ENCODE measurements at regions not wholly inside any gene's neighbourhood (a gene's known extent, or its start where the extent isn't known, plus 50 kb on each side); places are given as distances from the start of the nearest gene placed in this dataset.

DNA sequence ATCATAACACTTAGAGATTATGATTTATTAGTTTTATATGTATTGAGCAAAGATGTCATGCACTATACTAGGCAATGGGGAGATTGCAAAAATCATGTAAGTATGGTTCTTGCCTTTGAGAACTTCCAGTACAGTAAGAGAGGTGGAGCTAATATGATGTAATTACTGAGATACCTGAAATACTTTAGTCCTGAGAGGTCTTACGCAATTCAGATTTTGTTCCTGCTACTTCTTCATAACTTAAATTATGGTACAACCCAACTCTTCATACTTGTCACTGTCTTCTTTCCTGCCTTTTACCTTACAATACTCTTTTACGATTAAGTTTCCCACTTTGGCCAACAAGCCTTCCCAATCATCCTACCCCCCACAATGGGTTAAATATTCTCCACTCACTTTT is 564.2 kb upstream of the PITX2 start:
- DNase-seq = no peak

DNA sequence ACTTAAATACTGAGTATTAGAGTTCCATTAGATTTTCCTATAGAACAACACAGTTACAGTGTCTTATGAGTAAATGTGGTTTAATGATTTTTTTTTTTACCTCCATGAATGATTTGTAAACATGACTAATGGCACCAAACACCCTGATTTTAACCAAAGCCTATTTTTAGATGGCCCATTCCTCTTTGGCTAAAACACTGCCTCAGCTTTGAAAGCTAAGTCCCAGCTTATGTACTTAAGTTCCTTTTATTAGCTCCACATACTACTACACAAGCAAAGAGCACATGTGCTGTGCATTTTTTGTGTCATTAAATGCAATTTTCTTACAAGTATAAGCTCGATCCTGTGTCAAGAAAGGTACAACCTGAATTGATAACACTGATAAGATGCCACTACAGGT is 575.6 kb upstream of the PITX2 start:
- no peak for DNase-seq

DNA sequence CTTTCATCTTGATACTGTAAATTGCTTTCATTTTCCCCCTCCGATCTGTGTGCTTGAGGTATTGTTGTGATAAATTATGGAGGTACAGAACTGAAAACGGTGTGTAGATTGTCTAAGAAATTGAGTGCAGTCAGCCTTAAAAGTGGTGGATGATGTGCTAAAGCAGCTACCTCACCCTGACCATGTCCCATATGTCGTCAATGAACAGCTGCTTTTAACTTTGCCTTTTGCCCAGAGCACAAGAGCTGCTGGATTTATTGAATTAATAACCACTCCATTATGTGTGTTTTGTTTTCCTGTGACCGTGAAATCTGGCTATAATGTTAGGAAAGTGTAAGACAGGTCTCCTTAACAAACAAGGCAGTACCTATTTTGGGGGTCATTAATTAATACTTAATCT is 581.9 kb upstream of the PITX2 start:
- no peak for DNase-seq

DNA sequence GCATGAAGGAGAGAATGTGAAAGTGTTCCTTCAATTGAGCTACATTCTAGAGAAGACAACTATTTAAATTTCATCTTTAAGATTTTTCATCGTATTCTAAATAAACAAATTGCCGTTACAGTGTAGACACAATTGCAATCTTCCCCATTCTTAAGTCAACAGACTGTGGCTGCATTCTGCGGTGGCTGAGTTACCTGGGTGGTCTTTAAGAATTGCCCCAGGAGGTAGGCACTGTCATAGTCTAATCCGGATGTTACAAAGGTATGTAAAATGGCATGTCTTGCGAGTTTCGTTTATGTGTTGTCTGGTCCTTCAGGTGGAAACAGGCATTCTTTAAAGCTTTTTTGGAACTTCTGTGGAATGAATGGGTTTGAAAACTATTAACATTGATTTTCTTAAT is 586.1 kb upstream of the PITX2 start:
- DNase-seq = no peak

DNA sequence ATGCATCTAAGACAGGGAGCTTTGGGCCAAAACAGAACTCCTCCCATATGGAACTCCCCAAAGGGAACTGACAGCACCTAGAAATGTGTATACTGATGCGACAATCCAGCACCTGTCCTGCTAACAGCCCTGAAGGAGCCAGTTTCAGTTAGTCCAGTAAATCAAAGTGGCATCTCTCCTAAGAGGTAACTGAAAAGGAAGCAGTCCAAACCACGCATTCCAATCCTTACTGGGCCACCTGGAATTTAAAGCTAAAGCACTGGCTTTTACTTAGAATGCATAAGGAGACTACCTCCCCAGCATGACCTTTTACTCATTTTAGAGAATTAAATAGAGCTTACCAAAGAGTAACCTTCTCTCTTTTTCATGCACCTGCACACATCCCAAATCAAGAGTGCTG is 586.8 kb upstream of the PITX2 start:
- DNase-seq = no peak

DNA sequence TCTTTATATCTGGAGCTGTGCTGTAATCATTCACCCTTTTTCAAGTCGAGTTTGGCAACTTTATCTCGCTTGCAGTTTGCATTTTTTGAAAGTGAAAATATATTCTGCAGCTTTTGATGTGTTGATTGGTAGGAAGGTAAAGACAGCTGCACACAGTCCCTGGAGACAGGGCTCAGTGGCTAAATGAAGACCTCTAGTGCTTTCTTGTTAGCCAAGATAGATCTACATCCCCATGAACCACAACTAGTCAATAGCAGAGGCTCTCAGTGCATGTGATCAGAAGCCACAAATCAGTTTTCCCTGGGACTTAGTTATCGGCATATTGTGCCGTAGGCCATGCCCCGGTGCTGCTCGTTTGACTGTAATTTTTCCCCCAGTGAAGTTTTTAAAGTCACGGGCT is 587.7 kb upstream of the PITX2 start:
- no peak for DNase-seq

DNA sequence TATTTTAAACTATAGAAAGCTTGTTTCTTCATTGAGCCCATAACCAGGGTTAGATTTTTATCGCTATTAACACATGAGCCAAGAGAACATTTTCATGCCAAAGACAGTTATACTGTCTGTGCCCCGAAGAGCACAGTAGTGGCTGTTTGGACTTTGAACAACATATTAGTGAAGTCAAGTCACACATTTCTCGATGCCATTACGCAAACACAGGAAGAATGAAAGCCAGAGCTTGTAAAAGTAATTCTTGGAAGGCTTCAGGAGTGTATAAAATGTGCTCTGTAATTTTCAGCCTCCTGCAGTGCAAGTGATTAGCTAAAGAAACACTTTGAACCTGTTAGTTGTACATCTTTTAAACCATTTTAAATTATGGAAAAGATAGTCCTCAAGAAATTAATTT is 590.7 kb upstream of the PITX2 start:
- peak in 1 of 2 experiments; percentile 25 for DNase-seq

DNA sequence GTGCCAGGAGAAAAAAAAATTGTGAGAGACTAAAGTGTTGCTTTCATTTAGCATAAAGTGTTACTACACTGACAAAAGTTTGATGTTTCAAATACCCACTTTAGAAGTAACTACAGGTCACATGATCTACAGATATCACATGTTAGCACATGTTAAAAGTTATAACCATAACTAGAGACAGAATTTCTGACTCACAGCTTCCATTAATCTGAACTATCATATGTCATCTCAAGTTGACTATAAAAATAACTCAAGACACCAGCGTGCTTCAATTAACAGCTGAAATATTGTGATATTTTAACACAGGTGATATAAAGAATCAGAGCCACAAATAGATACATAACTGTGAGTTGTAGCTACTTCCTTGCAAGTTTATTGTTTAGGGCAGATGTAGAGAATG is 591.5 kb upstream of the PITX2 start:
- no peak for DNase-seq

DNA sequence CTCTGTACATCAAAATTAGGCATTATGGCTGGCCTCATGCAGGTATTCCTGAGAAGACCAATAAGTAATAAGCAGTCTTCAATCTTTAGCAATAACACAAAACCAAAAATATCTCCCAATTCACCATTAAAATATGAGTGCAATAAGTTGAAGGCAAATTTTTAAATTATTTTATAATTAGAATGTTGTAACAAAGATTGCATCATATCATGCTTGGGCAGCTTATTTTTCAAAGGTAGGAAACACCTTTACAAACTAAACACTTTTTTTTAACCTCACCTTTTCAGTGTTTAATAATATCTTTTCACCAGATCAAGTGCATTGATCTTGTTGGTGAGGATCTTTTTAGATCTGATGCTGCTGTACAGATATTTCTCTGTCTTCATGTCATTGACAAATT is 592.9 kb upstream of the PITX2 start:
- DNase-seq = no peak

DNA sequence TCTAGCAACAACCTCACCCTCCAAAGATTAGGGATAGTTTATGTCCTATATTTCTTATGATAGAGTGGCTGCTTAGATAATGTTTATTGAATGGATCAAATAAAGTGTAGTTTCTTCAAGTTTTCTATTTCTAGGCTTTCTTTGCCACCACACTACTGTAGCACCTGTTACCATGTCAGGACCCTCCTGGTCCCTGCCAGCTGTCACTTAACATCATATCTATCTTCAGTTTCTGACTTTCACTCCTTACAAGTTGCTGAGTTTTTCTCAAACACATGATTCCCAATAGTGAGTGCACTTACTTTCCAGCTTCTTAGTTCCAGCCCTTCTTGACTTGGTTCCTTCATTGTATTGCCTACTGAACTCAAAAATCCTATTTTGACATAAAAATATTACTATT is 593.9 kb upstream of the PITX2 start:
- no peak for DNase-seq

DNA sequence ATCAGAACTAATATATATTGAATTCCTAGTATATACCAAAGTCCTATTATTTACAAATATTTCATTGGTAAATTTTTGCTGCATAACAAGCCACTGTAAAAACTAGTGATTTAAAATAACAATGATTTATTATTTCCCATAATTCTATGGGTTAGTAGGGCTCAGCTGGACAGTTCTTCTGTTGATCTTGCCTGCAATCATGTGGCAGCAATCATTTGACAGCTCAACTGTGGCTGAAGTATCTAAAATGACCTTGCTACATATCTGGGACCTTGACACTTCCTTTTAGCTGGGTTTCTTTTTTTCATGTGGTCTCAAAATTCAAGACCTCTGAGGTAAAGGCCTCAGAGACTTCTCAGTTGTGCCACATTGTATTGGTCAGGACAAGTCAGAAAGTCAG is 598.5 kb upstream of the PITX2 start:
- DNase-seq = no peak

DNA sequence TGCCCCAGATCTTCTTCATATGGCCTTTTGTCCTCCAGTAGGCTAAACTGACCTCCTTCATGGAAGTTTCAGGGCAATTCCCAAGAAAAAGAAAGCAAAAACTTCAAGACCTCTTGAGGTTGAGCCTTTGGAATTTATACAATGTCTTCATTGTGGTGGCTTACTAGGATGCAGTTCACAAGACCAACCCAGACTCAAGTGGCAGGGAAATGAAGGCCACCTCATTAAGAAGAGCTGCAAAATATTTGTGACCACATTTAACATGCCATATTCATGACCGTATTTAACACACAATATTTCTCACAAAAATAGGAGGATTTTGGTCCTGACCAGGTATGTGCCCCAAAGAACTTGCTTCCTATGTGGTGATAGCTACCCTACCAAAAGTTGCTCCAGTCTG is 605.5 kb upstream of the PITX2 start:
- DNase-seq = no peak

DNA sequence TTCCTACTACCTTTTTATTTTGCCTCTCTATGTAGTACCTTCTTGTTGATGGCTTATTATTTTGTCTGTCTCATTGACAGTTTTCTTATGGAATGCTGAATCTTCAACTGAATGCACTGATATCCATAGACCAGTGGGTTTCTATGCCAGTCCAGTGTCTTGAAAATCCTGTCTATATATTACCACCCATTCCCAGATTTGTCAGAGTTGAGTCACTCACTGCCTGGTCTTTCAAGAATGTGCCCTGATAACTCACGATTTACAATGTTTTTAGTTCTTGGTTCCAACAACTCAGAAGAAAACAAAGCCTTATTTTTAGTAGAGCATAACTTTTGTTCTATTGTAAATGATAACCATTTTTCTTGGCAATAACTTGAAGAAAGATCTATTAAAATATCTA is 606.0 kb upstream of the PITX2 start:
- no peak for DNase-seq

DNA sequence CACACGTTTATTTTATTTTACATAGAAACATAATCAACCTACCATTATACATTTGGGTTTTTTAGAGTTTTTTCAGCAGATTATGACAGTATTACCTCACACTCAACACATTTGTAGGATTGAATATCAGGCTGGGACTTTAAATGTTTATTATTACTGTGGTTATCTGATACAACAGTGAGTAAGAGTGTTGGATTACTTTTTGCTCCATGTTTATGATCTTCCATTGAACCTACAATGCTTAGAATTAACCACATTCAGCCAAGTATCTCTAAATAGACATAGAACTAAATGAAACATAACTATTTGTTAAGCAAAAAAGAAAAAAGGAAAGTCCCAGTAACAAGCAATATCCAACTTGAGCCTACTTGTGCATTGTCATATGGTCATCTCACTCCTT is 607.4 kb upstream of the PITX2 start:
- DNase-seq = no peak

DNA sequence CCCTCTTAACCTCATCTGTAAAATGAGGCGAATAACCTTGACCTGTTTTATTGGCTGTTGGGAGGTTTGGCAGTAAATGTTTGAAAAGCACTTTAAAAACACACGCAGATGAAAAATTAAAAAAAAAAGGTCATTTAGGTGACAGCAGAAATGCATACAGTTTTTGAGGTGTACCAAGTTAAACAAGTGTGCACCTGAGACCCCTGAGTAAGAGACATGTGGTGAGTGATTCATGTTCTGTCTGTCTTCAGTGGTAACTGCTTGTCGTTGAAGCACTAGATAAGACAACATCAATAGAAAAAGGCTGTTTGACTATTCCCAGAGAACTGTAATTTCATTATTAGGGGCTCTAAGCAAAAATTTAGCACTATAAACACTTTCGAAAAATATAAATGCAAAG is 608.4 kb upstream of the PITX2 start:
- DNase-seq = no peak

DNA sequence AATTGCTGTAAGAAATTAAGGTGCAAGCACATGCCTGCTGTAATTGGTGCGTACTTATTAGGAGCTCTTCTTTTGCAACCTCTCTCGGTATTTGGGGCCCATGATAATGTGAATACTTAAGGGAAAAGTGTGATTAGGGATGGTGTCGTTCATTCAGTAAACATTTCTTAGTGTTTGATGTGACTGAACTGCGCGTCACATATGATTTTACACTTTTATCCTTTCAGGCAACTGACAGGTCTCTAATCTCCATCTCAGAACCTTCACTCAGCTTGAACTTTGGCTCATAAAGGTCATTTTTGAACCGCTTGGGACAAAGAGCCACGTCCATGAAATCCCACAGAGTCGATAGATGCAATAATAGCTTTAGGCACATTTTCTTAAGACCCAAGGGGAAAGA is 612.1 kb upstream of the PITX2 start:
- no peak for DNase-seq

DNA sequence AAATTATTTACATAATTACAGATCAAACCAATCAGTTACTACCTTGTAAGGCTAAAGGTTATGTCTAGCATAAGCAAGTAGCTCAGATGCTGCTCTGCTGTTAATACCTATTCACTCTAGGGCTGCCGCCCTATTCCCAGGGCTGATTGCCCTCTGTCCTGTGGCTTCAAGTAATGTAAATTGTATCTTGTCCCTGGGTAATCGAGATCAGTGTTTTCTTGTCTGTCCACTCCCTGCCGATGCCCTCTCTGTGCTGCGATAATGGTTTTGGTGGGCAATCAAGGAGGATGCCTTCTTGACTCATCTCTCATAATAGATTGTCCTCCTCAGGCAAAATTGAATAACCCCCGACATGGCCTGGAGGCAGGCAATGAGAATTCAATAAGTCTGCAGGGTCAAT is 641.0 kb upstream of the PITX2 start:
- no peak for DNase-seq

DNA sequence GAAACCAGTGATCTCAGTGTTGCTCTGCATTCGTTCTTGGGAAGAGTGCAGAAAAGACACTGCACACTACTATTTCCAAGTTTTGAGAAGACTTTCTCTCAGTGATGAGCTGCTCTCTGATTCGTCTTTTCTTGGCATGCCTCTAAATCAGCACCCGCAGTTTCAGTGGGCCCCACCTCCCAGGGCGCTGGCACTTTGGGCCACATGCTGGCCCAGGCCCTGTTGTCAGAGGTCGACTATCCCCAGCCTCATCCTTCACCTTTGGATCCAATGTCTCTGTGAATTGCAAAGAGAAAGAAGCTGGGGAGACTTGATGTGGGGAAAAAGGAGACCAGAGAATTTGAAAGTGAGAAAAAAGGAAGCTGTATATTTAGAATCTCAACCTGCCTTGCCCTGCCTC is 644.1 kb upstream of the PITX2 start:
- DNase-seq = no peak

DNA sequence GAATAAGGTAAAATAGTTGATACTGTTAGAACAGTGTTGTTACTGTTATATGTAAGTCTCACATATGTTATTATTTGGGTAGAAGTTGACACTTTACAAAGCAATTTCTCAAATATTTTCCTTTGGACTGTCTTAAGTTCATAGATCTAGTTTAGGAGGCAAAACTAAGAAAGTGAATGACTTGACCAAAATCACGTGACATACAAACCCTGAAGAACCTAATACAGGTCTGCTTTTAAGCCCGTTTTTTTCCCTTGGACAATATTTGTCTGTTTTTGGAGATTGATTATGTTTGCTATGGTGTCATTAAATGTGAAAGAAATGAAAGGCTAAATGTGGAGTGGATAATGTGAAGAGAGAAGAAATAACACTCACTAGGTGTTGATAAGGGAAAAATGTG is 644.9 kb upstream of the PITX2 start:
- DNase-seq = no peak

DNA sequence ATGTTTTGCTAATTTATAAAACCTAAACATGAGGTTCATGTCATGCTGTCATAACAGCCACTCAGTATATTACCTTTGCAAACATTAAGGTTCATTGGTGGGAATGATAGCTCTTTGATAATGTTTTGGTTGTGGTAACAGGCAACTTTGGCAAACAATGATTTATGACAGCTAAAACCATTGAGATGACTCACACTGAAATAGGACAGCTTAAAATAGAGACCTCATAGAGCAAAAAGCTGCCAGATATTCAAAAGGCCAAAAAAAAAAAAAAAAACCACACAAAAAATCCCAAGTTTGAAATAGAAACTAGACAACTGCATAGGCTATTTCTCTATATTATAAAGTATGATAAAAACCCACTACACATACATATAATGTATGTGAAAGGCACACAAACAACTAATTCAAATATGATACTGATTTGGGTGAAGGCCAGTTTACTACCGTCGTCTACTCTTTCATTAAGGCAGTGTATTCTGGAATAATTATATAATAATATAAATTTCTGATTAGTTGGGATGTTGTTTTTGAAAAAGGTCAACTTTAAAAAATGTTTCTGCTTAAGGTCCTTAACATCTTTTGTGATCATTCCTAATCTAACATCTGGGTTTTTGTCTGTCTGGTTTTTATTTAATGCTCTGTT is 646.0 kb upstream of the PITX2 start:
- DNase-seq = peak in 1 of 2 experiments; percentile 26

DNA sequence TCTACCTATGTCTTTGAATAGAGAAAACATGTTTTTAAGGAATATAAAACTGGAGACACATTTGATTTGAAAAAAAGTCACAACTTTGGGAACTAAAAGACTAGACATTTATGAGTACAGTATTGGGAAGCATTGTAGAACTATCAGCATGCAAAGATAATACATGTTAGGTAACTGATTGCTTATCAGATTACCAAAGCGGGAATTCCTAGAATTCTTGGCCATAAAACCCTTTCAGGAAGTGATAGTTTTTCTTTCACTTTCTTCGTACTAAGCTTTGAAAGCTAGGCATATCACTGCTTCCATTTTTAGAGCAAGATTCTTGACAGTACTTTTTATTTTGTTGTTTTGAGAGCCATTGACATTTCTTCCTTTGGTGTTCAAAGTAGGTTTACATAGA is 646.6 kb upstream of the PITX2 start:
- DNase-seq = no peak

DNA sequence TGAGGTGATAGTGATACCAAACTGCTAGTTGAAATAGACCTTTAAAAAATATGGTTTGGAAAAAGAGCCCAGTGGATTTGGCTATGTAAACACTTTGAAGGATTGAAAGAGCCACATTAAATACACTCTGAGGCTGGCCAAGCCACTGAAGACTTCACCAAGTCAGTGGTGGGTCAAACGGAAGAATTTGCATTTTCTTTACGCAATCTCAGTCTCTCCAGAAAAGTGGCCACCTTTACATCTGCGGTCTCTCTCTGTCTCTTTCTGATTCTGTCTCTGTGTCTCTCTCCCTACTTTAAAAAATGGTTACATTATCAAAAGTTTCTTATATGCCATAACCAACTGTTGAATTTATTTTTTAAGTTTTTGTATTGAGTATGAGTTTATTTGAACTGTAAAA is 651.2 kb upstream of the PITX2 start:
- no peak for DNase-seq

DNA sequence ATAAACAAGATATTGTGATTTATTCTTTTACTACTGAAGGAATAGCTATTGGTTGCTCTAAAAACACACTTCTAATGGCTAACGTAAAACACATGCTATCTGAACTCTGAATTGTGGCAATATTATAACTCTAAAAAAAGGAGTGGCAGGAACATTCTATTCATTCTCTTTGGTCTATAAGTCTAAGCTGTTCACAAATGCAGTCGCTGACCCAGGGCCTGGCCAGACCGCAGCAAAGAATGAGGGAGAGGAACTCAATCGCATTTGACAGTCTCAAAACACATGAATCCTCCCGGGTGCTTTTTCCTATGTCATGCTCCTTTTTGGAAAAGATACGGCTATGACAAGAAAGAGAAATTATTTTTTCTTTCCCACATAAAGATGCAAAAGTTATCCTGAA is 651.6 kb upstream of the PITX2 start:
- no peak for DNase-seq

DNA sequence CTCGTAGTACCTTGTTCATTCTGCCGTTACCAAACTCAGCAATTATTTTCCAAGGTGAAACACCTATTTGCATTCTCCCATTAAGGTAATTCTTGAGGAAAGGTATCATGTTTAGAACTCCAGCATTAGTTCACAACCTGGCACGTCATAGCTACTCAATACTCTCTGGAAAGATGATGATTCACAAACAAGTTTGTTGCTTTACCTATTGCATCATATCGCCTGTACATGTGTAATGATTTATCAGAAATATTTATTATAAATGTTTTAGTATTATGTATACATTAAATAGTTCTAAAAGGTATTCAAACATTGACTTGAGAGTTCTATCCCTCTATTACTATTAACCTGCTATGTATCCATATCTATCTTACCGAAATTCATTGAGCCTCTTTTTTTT is 658.3 kb upstream of the PITX2 start:
- no peak for DNase-seq

DNA sequence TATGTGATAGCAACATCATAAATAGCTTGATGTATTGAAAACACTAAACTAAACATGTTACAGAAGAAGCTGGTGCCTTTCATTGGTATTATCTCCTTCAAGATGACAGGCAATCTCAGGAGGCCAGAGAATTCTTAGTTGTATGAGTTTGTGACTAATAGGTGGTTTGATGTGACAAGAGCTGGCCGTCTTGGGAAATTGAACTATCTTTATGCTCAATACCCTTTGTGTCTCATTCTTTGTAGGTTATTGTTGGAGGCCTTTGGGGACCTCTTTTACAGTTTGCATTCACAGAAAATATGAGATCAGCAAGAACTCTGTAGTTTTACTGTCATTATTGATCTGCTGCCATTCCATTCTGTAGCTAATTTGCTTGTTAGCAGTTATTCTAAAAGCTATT is 659.2 kb upstream of the PITX2 start:
- DNase-seq = no peak
